ENCODE measurements at regions not wholly inside any gene's neighbourhood (a gene's known extent, or its start where the extent isn't known, plus 50 kb on each side); places are given as distances from the start of the nearest gene placed in this dataset.

DNA sequence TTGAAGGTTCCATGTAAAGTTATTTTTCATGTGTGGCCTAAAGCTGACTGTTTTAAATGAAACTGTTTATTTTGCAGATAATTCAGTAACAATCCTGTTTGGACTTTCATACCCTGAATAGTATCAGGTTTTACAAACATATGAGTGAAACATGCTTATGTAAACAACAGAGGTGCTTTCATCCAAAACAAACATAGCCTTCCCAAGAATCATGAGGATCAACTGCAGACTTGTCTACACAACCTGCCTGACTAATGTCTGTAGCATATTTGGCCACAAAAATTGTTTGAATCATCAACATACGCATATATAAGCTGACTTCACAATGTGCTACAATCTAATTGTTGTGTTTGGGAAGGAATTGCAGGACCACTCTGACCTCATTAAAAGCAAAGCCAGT, 190.4 kb downstream of the DIPK2A start:
- Histone ChIP-seq H3K27ac (no peak overlapping the region), H3K9me3 (no peaks in the 10 kb centered on the region)
- WGBS, 2 donors: 75 to 82% methylated on average over 1 of the region's 1 CpG

DNA sequence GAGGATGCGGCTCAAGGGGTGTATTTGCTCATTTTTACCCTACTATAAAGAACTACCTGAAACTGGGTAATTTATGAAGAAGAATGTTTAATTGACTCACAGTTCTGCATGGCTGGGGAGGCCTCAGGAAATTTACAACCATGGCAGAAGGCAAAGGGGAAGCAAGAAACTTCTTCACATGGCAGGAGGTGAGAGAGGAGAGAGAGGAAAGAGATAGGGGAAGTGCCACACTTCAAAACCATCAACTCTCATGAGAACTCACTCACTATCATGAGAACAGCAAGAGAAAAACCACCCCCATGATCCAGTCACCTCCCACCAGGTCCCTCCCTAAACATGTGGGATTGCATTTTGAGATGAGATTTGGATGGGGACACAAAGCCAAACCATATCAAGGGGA, 192.7 kb downstream of the DIPK2A start:
- no peak for TF ChIP-seq POLR2A (IDR thresholded peaks at IDR 0.05)
- no peak for TF ChIP-seq EP300 (IDR thresholded peaks at IDR 0.05)
- TF ChIP-seq, protein P1, sequence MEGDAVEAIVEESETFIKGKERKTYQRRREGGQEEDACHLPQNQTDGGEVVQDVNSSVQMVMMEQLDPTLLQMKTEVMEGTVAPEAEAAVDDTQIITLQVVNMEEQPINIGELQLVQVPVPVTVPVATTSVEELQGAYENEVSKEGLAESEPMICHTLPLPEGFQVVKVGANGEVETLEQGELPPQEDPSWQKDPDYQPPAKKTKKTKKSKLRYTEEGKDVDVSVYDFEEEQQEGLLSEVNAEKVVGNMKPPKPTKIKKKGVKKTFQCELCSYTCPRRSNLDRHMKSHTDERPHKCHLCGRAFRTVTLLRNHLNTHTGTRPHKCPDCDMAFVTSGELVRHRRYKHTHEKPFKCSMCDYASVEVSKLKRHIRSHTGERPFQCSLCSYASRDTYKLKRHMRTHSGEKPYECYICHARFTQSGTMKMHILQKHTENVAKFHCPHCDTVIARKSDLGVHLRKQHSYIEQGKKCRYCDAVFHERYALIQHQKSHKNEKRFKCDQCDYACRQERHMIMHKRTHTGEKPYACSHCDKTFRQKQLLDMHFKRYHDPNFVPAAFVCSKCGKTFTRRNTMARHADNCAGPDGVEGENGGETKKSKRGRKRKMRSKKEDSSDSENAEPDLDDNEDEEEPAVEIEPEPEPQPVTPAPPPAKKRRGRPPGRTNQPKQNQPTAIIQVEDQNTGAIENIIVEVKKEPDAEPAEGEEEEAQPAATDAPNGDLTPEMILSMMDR (IDR thresholded peaks at IDR 0.05): no peak
- Histone ChIP-seq H3K27me3 (no peaks in the 10 kb centered on the region), H3K4me3 (no peak overlapping the region), H3K27ac (no peak overlapping the region), H3K9me3 (no peaks in the 10 kb centered on the region), H3K4me1 (no peaks in the 10 kb centered on the region), H3K36me3 (no peaks in the 10 kb centered on the region)
- 89 to 94% methylated on average over 1 of the region's 1 CpG for WGBS, 2 donors
- no peak for DNase-seq (ENCODE audit: low spot score in 2 of 2)

More for the DNA sequence above, 190.4 kb downstream of the DIPK2A start:
- TF ChIP-seq POLR2A (IDR thresholded peaks at IDR 0.05) (no peak), EP300 (IDR thresholded peaks at IDR 0.05) (no peak)
- TF ChIP-seq, protein P1 (IDR thresholded peaks at IDR 0.05): no peak
- H3K27me3 ChIP-seq: no peaks in the 10 kb centered on the region
- H3K4me3 ChIP-seq: no peak overlapping the region
- no peaks in the 10 kb centered on the region for H3K4me1 ChIP-seq
- DNase-seq (ENCODE audit: low spot score in 2 of 2): no peak
- H3K36me3 ChIP-seq: no peaks in the 10 kb centered on the region

DNA sequence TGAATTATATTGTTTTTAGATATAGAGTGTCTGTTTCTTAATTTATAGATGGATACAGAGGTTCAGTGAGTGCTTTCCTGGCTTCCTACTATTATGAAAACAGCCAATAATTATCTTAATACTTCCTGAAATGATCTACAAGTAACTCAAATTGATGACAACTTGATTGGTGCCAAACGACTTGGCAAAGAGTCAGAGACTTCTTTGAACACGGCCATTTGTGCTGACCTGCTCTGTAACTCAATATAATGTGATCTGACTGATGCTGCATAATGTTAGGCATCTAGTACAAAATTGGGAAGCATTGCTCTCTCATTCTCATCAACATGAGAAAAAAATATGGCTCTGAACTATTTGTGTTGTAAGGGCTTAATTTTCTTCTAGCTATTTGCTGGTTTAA, 193.9 kb downstream of the DIPK2A start:
- Histone ChIP-seq H3K27me3 (no peaks in the 10 kb centered on the region), H3K4me3 (no peak overlapping the region), H3K27ac (no peak overlapping the region), H3K9me3 (no peaks in the 10 kb centered on the region), H3K4me1 (no peaks in the 10 kb centered on the region), H3K36me3 (no peaks in the 10 kb centered on the region)
- WGBS, 2 donors: 39 to 43% methylated on average over 2 of the region's 2 CpGs
- TF ChIP-seq, protein P1 (IDR thresholded peaks at IDR 0.05): no peak
- TF ChIP-seq POLR2A (IDR thresholded peaks at IDR 0.05): no peak
- no peak for DNase-seq (ENCODE audit: low spot score in 2 of 2)

DNA sequence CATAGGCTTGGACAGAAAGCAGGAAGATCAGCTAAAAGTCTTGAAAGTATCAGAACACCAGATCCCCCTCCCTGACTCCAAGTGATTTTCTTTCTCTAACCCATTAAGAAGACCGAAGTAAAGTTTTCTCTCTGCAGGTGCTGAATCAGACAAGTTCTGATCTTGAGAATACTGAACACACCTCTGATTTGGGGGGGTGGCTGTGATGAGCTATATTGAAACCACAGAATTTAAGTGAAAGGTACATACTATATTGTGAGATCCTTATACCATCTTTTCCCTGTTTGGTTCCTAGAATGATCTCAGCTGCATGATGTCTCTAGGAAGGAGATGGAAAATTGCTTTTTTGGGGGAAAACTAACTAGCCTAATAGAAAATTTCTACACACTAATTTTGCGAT, 196.0 kb downstream of the DIPK2A start:
- Histone ChIP-seq H3K4me3 (no peak overlapping the region), H3K36me3 (no peaks in the 10 kb centered on the region), H3K4me1 (no peaks in the 10 kb centered on the region), H3K9me3 (no peaks in the 10 kb centered on the region), H3K27ac (no peak overlapping the region), H3K27me3 (no peaks in the 10 kb centered on the region)
- DNase-seq (ENCODE audit: low spot score in 2 of 2): no peak
- 95 to 98% methylated on average over 2 of the region's 2 CpGs for WGBS, 2 donors
- TF ChIP-seq, protein P1 (IDR thresholded peaks at IDR 0.05): no peak
- TF ChIP-seq EP300 (IDR thresholded peaks at IDR 0.05) (no peak), POLR2A (IDR thresholded peaks at IDR 0.05) (no peak)

DNA sequence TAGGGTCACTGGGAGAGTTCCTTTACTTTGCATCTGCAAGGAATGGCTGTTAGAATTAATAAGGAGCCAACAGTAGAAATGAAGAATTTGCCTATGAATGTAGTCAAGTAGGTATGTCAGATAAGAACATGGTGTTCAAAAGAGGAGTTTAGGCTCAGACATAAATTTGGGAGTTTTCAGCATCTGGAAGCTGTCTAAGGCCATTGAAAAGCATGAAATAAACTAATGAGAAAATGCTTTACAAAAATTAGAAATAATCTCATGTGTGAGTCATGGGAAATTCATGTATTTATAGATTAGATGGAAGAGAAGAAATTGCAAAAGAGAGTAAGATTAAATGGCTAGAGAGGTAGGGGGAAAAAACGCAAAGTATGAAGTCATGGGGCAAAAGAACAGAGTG, 201.9 kb downstream of the DIPK2A start:
- no peaks in the 10 kb centered on the region for H3K4me1 ChIP-seq
- H3K27me3 ChIP-seq: no peaks in the 10 kb centered on the region
- H3K4me3 ChIP-seq: no peak overlapping the region
- H3K27ac ChIP-seq: no peak overlapping the region
- 93 to 94% methylated on average over 1 of the region's 1 CpG for WGBS, 2 donors
- TF ChIP-seq EP300 (IDR thresholded peaks at IDR 0.05) (no peak), POLR2A (IDR thresholded peaks at IDR 0.05) (no peak)
- TF ChIP-seq, protein P1 (IDR thresholded peaks at IDR 0.05): no peak
- peaks cover 0 to 6% (median 0%) of the 10 kb centered on the region in 4 donors for H3K9me3 ChIP-seq
- H3K36me3 ChIP-seq: no peaks in the 10 kb centered on the region
- DNase-seq (ENCODE audit: low spot score in 2 of 2): no peak

Data from tibial nerve (tissue), 4 donors.